HL-60 (cell line): ENCODE measurements at regions not wholly inside any gene's neighbourhood (a gene's known extent, or its start where the extent isn't known, plus 50 kb on each side); places are given as distances from the start of the nearest gene placed in this dataset.

Experiments
- GABPA ChIP-seq: IDR thresholded peaks from 2 replicates; pipeline ENCODE4 v1.6.1; 2012; ENCODE audit warnings: low read depth
- POLR2AphosphoS5 ChIP-seq: IDR thresholded peaks from 2 replicates; pipeline ENCODE4 v1.6.1; 2012; ENCODE audit warnings: low read depth
- SPI1 ChIP-seq: IDR thresholded peaks from 2 replicates; pipeline ENCODE4 v1.6.1; 2012; ENCODE audit warnings: low read depth, mild to moderate bottlenecking, borderline replicate concordance
- TF ChIP-seq, protein P1 (sequence below): IDR thresholded peaks from one replicate; pipeline ENCODE4 v1.5.1; 2011; ENCODE audit warnings: low read length, control low read depth, inconsistent platforms; ENCODE audit not compliant: insufficient read depth
- TF ChIP-seq, protein P2 (sequence below): IDR thresholded peaks from 2 replicates; pipeline ENCODE4 v1.6.1; 2012; ENCODE audit warnings: low read depth; ENCODE audit not compliant: insufficient replicate concordance

DNA sequence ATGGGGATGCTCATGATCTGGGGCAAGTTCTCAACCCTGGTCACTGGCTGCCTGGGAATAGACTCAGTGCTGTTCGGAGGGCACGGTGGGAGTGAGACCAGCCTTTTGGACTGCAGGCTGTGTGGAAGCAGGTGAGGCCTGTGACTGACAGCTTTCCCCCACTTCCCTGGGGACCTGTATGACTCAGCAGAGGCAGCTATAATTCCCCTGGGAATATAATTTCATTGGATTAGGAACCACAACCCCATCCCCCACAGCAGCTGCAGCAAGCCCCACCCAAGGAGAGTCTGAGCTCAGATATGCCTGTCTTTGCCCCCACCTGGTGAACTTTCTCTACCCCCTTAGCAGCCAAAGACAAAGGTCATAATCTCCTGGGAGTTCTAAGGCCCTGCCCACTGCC, 408.6 kb downstream of the PPP3CA start:
- TF ChIP-seq, protein P1, sequence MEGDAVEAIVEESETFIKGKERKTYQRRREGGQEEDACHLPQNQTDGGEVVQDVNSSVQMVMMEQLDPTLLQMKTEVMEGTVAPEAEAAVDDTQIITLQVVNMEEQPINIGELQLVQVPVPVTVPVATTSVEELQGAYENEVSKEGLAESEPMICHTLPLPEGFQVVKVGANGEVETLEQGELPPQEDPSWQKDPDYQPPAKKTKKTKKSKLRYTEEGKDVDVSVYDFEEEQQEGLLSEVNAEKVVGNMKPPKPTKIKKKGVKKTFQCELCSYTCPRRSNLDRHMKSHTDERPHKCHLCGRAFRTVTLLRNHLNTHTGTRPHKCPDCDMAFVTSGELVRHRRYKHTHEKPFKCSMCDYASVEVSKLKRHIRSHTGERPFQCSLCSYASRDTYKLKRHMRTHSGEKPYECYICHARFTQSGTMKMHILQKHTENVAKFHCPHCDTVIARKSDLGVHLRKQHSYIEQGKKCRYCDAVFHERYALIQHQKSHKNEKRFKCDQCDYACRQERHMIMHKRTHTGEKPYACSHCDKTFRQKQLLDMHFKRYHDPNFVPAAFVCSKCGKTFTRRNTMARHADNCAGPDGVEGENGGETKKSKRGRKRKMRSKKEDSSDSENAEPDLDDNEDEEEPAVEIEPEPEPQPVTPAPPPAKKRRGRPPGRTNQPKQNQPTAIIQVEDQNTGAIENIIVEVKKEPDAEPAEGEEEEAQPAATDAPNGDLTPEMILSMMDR: no peak
- TF ChIP-seq, protein P2, sequence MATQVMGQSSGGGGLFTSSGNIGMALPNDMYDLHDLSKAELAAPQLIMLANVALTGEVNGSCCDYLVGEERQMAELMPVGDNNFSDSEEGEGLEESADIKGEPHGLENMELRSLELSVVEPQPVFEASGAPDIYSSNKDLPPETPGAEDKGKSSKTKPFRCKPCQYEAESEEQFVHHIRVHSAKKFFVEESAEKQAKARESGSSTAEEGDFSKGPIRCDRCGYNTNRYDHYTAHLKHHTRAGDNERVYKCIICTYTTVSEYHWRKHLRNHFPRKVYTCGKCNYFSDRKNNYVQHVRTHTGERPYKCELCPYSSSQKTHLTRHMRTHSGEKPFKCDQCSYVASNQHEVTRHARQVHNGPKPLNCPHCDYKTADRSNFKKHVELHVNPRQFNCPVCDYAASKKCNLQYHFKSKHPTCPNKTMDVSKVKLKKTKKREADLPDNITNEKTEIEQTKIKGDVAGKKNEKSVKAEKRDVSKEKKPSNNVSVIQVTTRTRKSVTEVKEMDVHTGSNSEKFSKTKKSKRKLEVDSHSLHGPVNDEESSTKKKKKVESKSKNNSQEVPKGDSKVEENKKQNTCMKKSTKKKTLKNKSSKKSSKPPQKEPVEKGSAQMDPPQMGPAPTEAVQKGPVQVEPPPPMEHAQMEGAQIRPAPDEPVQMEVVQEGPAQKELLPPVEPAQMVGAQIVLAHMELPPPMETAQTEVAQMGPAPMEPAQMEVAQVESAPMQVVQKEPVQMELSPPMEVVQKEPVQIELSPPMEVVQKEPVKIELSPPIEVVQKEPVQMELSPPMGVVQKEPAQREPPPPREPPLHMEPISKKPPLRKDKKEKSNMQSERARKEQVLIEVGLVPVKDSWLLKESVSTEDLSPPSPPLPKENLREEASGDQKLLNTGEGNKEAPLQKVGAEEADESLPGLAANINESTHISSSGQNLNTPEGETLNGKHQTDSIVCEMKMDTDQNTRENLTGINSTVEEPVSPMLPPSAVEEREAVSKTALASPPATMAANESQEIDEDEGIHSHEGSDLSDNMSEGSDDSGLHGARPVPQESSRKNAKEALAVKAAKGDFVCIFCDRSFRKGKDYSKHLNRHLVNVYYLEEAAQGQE: no peak
- TF ChIP-seq GABPA: no peak
- TF ChIP-seq POLR2AphosphoS5: no peak
- no peak for TF ChIP-seq SPI1
